Globus pallidus (tissue), 1 donor: ENCODE measurements at regions not wholly inside any gene's neighbourhood (a gene's known extent, or its start where the extent isn't known, plus 50 kb on each side); places are given as distances from the start of the nearest gene placed in this dataset.
"Not testable (repeated sequence)": the region's sequence is repeated elsewhere in the genome, so short reads cannot be mapped to it uniquely, and the experiment has no call there.

Experiments
- DNase-seq: peaks from one replicate; pipeline ENCODE4 v3.0.0-alpha.2; 2015; ENCODE audit warnings: low spot score

DNA sequence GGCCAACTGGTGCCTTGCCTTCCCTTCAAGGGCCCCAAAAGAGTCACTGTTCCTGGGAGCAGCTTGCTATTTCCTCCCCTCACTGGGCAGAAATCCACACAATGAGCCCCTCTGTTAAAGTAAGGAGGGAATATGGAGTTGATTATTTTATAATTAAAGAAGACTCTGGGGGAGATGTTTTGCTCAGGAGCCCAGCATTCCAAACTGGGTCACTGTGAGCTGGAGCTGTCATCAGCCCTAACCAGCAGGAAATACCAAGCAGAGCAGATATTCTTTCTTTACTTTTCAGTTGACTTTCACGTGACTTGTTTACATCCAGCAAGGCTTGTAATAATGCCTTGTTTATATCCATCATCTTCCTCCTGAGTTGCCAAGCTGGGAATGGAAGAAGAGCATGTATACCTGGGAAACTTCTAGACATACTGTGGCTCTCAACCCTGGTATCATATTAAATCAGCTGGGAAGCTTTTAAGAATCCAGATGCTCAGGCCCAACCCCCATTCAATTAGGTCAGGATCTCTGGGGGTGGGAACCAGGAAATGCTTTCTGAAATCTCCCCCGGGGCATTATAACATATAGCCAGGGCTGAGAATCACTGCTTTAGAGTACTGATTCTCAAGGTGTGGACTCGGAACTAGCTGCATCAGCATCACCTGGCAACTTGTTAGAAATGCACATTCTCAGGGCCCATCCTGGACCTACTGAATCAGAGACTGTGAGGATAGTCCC, 175.6 kb upstream of the MYLIP start:
- no peak for DNase-seq

DNA sequence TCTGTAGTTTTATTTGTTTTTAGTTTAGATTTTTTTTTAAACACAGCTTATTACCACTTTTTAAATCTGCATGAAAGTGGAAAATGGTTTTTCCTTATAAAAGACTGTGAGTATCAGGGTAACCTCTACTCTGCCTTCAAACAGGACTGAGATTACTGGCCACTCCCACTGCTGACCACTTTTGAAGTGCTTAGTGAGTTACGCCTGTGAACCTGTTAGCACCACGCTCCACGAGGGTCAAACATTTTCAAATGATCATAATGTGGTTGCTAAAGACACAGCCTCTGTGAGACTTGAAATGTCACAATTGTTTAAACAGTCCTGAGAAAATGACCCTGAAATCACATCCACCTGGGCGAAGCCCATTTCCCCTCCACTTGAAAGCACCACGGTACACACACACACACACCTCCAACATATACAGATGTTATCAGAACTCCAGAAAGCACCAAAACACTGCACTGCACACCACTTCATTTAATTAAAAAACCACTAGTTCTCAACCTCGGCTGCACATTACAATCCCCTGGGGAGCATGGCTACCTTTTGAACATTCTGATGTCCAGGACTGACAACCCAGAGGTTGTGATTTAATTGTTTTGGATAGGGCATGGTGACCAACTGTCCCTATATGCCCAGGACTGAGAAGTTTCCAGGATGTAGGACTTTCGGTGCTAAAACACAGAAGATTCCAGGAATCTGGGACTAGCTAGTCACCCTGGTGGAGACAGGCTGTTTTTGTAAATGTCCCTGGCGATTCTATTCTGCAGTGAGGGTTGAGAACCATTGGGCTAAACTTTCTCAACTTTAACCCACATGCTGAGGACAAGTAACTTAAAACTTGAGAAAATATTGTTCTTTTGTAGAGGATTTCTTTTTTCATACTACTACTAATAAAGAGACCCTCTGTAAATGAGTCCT, 176.4 kb upstream of the MYLIP start:
- DNase-seq: no peak

DNA sequence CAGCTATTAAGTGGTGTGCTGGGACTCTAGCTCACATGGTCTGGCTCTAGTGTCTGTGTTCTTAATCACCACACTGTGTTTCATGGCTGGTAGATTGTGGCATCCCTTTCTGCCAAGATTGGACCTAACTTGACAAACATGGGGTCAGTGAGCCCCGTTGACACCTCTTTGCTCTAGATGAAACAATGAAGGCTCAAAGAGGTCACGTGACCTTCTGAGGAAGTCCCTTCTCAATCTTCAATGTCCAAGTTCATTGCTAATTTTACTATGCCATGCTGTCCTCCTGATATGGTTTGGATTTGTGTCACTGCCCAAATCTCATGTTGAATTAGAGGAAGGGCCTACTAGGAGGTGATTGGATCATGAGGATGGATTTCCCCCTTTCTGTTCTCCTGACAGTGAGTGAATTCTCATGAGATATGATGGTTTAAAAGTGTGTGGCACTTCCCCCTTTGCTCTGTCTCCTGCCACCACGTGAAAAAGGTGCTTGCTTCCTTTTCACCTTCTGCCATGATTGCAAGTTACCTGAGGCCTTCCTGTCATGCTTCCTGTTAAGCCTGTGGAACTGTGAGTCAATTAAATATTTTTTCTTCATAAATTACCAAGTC, 177.8 kb upstream of the MYLIP start:
- no peak for DNase-seq

DNA sequence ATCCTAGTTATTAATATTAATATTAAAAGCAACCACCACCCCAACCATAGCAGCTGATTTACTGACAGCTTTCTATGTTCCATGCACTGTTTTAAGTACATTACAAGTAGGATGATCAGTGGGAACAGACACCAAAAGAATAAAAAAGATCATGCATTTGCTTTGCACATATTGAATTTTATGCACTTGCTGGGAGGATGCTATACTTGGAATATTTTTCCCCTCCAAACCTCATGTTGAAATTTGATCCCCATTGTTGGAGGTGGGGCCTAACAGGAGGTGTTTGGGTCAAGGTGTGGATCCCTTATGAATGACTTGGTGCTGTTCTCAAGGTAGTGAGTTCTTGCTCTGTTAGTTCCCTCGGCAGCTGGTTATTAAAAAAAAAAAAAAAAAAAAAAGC, 178.9 kb upstream of the MYLIP start:
- DNase-seq: no peak

DNA sequence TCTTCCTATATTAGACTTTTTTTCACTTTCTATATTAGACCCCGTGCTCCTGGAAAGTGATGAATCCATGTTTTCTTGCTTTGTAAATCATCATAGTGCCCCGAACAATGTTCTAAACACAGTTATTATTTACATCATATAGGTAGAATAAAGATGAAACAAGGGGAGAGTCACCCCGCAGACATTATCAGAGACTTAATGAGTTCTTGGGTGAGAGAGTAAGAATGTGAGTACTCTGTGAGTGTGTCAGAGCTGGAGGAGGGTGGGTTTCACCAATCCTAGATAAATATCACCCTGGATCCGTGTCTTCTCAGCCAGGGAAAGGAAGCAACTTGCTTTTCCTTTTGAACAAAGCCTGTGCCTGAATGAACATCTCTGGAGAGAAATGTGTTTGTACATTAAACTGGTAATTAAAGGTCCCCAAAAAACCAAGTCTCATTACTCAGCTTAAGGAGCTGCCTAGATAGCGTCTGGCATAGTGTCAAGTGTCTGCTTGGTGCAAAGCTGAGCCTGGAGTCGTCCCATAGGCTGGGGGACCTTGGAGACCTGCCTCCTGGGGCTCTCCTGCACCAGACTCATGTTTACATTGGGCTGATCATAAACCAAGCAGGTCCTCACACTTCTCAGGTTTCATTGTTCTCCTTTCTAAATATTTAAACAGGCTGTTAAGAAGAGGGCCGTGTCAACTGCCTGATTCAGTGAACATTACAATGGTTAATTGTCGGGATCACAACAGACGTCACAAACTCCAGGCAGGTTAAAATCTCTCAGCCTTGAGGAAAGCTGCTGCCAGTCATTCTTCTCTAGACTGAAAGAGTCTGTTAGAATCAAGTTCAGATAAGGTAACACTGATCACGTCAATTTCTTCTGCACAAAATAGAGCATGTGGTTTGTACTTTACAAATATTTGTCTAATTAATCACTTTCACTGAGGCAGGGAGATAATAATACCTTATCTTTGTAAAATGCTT, 179.7 kb upstream of the MYLIP start:
- DNase-seq: no peak

DNA sequence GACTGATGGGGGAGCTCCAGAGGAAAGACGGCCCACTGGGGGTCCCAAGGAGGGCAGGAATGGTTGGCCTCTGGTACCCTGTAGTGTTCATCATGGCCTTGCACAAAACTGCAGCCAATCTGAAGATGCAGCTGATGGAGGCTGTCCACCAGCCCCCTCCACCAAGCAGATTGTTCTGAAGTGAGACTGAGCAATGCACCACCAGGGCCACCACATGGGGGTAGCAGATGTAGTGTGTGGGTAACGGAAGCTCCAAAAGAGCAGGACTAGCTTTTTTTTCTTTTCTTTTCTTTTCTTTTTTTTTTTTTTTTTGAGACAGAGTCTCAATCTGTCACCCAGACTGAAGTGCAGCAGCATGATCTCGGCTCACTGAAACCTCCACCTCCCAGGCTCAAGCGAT, 181.0 kb upstream of the MYLIP start:
- no peak for DNase-seq

DNA sequence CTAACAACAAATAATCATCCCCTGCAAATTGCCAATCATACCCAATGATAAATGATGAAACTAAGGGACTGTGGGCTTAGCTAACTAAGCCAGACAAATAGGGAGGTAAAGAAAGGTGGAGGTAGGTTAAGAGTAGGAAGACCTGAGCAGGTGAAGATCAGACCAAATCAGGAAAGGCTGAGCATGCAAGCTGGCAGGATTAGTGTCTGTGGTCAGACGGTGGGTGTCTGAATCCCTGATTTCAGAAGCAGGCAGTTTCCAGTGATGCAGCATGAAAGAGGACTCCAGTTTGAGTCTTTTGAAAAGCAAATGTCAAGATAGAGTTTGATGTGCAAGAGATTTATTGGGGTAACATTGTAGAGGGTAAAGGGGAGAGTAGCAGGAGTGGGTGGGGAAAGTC, 181.4 kb upstream of the MYLIP start:
- DNase-seq: no peak

DNA sequence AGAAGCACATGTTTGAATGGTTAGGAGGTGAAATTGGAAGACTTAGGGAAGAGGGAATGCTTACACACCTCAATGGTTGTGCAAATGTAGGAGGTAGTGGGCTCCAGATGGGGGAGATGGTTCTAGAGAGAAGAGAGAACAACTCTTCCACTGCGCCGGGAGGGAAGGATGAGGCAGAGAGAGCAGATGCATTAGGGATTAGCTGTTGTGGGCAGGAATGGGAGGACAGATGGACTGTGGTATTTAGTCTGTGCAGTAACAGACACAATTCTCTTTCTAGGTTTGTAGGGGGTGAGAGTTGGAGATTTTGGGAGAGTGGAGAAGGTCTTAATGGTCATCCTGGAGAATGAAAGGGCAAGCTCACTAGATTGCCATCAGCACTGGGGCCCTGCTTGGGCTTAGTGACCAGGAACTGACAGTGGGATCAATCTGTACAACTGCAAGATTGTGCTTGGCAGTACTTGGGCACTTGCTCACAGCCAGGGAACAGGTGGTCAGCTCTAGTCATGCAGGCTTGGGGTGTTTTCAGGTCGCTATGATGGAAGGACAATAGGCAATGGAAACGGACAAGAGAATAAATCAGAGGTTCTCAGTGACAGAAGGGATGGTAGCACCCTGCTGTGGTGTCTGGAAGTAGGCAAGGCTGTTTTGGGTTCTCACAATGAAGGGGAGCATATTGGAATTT, 182.0 kb upstream of the MYLIP start:
- no peak for DNase-seq

DNA sequence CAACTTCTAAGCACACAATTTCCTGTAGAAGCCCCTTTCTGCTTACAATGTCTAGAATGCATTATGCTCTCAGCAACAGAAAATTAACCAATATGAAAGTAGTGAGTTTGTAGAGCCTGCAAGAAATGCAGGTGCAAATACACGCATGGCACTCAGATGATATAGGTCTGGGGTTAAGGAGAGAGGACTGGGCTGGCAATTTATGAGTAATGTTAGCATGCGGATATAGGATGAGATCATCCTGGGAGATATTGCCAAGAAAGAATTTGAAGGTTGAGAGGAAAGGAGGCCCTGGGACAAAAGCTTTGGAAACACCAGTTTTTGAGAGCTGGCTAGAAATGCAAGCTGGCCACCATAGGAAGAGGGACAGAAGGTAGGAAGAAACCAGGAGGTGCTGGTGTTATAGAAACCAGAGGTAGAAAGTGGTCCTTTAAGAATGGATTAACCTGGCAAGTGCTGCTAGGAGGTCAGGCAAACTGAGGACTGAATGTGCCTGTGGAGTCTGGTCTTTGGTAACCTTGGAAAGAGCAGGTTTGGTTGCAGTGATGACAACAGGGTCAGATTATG, 183.2 kb upstream of the MYLIP start:
- no peak for DNase-seq

DNA sequence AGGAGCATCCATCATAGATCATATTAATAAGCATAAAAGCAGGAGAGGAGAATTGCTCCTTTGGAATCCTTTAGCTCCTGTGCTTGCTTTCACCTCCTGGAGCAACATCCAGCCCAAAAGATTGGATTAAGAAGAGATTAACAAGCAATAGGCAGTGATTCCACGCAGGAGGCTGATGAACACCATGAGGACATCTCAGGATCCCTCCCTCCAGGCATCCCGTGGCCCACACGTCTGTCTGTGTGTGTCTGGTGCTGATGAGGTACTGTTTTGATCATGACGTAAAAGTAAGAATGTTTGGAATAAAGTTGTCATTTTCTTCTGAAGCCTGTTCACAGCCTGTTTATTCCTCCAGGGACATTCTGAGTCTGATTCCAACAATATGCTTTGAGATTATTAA, 185.5 kb upstream of the MYLIP start:
- DNase-seq: no peak

DNA sequence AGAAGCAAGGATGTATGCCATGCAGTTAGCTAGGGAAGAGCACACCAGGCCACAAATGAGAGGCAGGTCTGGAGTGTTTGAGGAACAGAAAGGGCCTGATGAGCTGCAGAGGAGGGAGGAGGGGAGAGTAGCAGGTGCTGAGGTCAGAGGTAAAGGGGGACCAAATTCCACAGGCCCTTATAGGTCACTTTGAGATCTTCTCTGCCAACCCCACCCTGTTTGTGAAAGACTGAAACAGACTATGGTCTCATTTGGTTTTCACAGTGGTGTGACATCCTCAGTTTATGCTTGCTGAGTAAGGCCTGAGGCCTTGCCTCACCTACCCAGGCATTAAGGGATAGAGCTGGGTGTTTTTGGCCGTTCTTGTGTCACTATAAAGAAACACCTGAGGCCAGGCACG, 187.7 kb upstream of the MYLIP start:
- DNase-seq: no peak

DNA sequence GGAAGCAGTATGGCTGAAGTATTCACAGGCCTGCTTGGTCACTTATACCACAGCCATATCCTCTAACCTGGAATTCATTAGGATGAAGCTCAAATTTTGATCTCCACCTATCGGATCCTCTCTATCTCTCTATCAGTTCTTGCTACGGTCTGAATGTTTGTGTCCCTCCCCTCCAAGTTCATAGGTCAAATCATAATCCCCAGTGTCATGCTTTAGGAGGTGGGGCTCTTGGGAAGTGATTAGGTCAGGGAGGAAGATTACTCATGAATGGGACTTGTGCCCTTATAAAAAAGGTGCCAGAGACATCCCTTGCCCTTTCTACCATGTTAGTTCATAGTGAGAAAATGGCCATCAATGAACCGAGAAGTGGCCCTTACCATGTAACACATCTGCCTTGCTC, 190.8 kb upstream of the MYLIP start:
- no peak for DNase-seq

DNA sequence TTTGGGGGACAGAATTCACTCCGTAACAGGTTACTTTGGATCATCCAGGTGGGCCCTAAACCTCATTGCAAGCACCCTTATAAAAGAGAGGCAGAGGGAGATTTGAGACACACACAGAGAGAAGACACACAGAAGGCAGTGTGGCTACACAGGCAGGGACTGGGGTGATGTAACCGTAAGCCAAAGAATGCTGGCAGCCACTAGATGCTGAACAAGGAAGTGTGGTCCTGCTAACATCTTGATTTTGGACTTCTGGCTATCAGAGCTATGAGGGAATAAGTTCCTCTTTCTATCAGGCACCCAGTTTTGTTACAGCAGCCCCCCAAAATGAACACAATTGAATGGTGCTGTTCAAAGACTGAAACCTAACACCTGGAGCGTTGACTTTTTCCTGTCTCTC, 191.3 kb upstream of the MYLIP start:
- DNase-seq: no peak

DNA sequence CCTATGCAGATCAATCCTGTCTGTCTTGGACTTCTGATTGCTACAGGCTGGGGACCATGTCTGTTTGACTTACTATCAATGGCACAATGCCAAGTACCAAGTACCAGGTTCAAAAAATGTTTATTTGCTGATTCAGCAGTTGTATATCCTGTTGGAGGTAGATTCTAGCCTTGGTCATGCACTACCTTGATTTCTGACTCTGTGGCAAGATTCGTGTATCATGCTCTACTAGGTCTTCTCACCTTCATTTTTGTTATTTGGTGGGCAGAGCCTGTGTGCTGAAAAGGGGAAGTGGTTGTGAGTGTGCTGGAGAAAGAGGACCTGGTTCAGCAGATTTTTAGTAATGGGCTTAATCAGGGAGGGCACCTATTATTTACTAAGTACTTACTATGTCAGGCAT, 192.4 kb upstream of the MYLIP start:
- no peak for DNase-seq

DNA sequence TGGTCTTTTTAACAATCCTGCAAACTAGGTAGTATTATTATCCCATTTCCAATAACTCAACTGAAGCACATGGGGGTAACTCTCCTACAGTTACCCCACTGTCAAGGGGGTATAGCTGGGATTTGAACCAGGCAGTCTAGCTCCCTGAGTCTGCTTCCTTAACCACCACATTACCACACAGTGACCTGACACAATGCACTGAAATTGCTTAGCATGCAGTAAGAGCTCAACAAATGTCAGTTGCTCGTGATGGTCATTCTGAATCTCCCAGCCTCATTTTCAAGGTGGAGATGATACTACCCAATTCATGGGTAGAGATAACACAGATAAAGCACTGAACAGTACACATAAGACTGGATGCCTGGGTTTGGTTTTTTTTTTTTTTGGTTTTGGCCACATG, 193.2 kb upstream of the MYLIP start:
- no peak for DNase-seq

DNA sequence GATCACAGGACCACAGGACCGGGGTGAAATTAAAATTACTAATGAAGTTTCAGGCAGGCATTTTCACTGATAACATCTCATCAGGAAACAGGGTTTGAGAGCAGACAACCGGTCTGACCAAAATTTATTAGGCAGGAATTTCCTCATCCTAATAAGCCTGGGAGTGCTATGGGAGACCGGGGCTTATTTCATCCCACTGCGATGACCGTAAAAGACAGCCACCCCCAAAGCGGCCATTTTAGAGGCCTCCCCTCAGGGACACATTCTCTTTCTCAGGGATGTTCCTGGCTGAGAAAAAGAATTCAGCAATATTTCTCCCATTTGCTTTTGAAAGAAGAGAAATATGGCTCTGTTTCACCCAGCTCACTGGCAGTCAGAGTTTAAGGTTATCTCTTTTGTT, 197.2 kb upstream of the MYLIP start:
- not testable (repeated sequence) for DNase-seq

DNA sequence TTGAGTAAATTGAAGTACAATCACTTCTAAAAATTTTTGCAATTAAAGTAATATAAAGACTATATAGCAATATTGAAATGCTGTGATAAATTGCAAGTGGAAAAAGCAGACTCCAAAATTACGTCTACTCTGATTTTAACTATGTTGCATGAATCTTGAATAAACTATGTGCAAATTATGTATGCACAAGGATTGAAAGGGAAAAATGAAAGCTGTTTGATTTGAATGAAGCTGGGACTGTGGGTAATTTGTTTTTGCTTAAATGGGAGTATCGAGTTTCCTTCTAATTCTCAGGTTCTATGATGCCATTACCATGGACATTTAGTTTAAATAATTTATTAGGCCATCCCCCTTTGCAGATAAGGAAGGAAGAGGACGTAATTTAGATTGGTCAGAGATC, 198.7 kb upstream of the MYLIP start:
- no peak for DNase-seq

DNA sequence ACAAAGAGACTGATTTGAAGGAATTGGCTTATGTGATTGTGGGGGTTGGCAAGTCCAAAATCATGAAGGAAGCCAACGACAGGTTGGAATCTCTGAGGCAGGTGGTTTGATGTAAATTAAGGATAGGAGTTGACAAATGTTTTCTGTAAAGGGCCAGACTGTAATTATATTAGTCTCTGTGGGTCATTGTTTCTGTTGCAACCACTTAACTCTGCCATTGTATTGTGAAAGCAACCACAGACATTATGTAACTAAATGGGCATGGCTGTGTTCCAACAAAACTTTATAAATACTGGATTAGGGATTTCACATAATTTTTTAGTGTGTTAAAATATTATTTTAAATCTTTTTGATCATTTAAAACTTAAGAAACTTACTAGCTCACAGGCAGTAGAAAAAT, 199.2 kb upstream of the MYLIP start:
- no peak for DNase-seq

DNA sequence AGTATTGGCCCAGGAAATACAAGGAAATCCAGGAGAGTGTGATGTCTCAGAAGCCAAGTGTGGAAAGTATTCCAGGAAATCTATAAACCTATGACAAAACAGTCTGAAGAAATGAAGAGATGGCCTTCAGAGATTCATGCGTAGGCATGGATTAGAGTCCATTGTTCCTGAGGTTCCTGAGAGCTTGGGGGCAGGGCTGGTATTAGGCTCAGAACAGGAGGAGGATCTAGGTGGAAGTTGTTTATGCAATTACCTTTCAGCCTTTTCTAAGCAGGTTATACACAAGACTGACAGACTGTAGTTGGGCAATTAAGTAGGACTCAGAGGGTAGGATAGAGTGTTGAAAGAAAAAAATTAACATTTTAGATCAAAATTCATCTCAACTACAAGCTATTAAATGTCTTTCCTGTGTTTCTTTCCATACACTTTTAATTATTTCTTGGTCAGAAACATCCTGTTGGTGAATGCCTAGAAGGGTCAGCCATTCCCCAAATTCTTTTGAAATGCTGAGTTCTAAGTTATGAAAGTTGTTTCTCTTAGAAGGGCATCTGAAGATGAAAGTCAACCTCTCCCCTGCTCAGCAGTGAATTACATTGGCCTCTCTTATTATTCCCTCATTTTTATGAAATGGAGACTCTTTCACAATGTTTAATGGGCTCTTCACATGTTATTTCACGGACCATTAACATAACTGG, 201.2 kb upstream of the MYLIP start:
- DNase-seq: no peak

DNA sequence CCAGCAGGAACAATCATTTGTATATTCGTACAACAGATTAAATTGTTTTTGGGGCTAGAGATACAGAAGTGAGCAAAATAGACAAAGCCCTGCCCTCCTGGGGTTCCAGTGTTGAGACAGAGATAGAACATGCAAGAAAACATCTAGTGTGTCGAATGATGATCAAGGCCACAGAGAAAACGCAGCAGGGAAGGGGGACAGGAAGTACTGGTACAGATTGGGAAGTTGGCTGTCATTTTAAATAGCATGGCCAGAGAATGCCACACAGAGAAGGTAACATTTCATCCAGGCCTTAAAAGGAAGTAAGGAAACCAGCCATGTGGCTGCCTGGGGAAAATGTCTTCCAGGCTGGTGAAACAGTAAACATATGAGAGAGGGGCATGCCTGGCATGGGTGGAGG, 202.6 kb upstream of the MYLIP start:
- DNase-seq: no peak
